RWPE2 (cell line): ENCODE measurements at regions not wholly inside any gene's neighbourhood (a gene's known extent, or its start where the extent isn't known, plus 50 kb on each side); places are given as distances from the start of the nearest gene placed in this dataset.

Experiments
- ATAC-seq: fragments of 200-7000 bp; cut with Tn5 transposase; 3 replicates; pipeline ENCODE4 v1.9.1; 2021; ENCODE audit warnings: low read depth
- DNase-seq: peaks from one replicate; pipeline ENCODE4 v3.0.0-alpha.2; 2020; ENCODE audit warnings: low spot score
- H3K27ac ChIP-seq: fragments of 450-650 bp; 2 replicates; pipeline ENCODE4 v1.5.1; 2017; ENCODE audit warnings: mild to moderate bottlenecking; ENCODE audit not compliant: poor library complexity, severe bottlenecking
- H3K27me3 ChIP-seq: fragments of 250-450 bp; sonication (Bioruptor Pico); 2 replicates; pipeline ENCODE4 v1.5.1; 2021; ENCODE audit warnings: mild to moderate bottlenecking, moderate library complexity; ENCODE audit not compliant: insufficient read depth, poor library complexity, severe bottlenecking
- H3K36me3 ChIP-seq: fragments of 250-450 bp; sonication (Bioruptor Pico); 2 replicates; pipeline ENCODE4 v1.5.1; 2020; ENCODE audit warnings: low read depth, mild to moderate bottlenecking, moderate library complexity
- H3K4me1 ChIP-seq: fragments of 250-450 bp; sonication (Bioruptor Pico); 2 replicates; pipeline ENCODE4 v1.5.1; 2021; ENCODE audit warnings: mild to moderate bottlenecking, moderate library complexity; ENCODE audit not compliant: insufficient read depth, poor library complexity, severe bottlenecking
- H3K4me3 ChIP-seq: fragments of 250-450 bp; sonication (Bioruptor Pico); 2 replicates; pipeline ENCODE4 v1.5.1; 2021; ENCODE audit warnings: mild to moderate bottlenecking, moderate library complexity; ENCODE audit not compliant: severe bottlenecking
- H3K9me3 ChIP-seq: fragments of 250-450 bp; sonication (Bioruptor Pico); 2 replicates; pipeline ENCODE4 v1.5.1; 2021; ENCODE audit warnings: mild to moderate bottlenecking, moderate library complexity; ENCODE audit not compliant: severe bottlenecking
- CTCF ChIP-seq: fragments of 450-650 bp; IDR thresholded peaks from one replicate; pipeline ENCODE4 v1.5.1; 2017; ENCODE audit warnings: mild to moderate bottlenecking, moderate library complexity; ENCODE audit not compliant: poor library complexity, severe bottlenecking

GRCh38 chr3:150255413-150255812 is 152.7 kb upstream of the TSC22D2 start:
- ATAC-seq, result no peak
- peaks cover 26% of the 10 kb centered on the region for H3K4me1 ChIP-seq
- no peaks in the 10 kb centered on the region for H3K9me3 ChIP-seq
- no peaks in the 10 kb centered on the region for H3K27me3 ChIP-seq
- no peaks in the 10 kb centered on the region for H3K36me3 ChIP-seq
- DNase-seq, result no peak
- H3K27ac ChIP-seq, result no peak overlapping the region
- TF ChIP-seq CTCF, result no peak
- no peak overlapping the region for H3K4me3 ChIP-seq

DNA sequence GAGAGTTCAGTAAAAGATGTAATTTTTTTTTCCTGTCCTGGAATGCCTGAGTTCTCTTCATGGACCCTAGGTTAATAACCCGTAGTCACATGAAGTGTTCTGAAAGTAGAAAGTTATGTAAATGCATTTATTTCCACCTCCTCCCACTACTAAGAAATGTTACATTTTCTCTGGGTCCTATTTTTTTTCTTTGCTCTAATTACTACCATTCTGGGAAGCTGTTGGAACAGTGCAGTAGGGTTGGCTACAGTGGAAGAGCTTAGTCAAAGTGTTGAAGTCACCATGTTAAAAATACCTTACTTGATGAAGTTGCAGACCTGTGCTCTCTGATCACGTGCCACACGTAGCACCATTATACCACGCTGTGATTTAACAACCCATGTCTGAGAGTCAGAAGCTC is 153.8 kb upstream of the TSC22D2 start:
- no peak for DNase-seq
- H3K36me3 ChIP-seq, result no peaks in the 10 kb centered on the region
- H3K4me1 ChIP-seq, result peaks cover 26% of the 10 kb centered on the region
- no peak for ATAC-seq
- H3K27ac ChIP-seq, result no peak overlapping the region
- no peak overlapping the region for H3K4me3 ChIP-seq
- H3K27me3 ChIP-seq, result no peaks in the 10 kb centered on the region
- H3K9me3 ChIP-seq, result no peaks in the 10 kb centered on the region
- no peak for TF ChIP-seq CTCF

DNA sequence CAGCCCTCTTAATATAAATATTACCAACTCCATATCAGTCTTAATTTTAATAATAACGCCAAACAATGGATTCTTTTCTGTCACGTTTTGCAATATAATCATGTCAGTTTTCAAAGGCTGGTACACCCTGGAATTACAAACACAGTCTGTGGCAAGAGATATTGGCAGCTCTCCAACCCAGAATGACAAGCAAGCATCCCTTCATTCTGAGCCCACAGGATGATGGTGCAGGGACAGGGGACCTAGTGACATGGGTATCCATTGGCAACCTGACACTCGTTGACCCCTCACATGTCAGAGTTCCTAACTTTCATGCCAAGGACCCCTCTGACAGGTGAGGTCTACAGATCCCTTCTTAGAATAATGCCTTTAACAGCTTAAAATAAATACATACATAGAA is 154.5 kb upstream of the TSC22D2 start:
- Histone ChIP-seq H3K9me3 (no peaks in the 10 kb centered on the region), H3K27me3 (no peaks in the 10 kb centered on the region), H3K4me3 (no peak overlapping the region), H3K36me3 (no peaks in the 10 kb centered on the region), H3K4me1 (peaks cover 31% of the 10 kb centered on the region), H3K27ac (no peak overlapping the region)
- TF ChIP-seq CTCF, result no peak
- ATAC-seq (no peak), DNase-seq (no peak)

- no peaks in the 10 kb centered on the region for H3K27me3 ChIP-seq
- H3K27ac ChIP-seq, result no peak overlapping the region
- no peak overlapping the region for H3K4me3 ChIP-seq
- no peaks in the 10 kb centered on the region for H3K36me3 ChIP-seq
- H3K4me1 ChIP-seq, result peaks cover 36% of the 10 kb centered on the region
- DNase-seq, result no peak
- ATAC-seq, result no peak
- no peaks in the 10 kb centered on the region for H3K9me3 ChIP-seq
- TF ChIP-seq CTCF, result no peak
Observed at GRCh38 chr3:150252462-150252861, 155.6 kb upstream of the TSC22D2 start.

GRCh38 chr3:150251187-150252062 is 156.7 kb upstream of the TSC22D2 start:
- H3K27ac ChIP-seq, result peak overlapping the region; percentile 32
- DNase-seq, result no peak
- peak; percentile 57 for ATAC-seq
- peaks cover 36% of the 10 kb centered on the region for H3K4me1 ChIP-seq
- no peaks in the 10 kb centered on the region for H3K9me3 ChIP-seq
- no peak for TF ChIP-seq CTCF
- H3K36me3 ChIP-seq, result no peaks in the 10 kb centered on the region
- no peak overlapping the region for H3K4me3 ChIP-seq
- H3K27me3 ChIP-seq, result no peaks in the 10 kb centered on the region
